ENCODE measurements at regions not wholly inside any gene's neighbourhood (a gene's known extent, or its start where the extent isn't known, plus 50 kb on each side); places are given as distances from the start of the nearest gene placed in this dataset.
"Not testable (repeated sequence)": the region's sequence is repeated elsewhere in the genome, so short reads cannot be mapped to it uniquely, and the experiment has no call there.

DNA sequence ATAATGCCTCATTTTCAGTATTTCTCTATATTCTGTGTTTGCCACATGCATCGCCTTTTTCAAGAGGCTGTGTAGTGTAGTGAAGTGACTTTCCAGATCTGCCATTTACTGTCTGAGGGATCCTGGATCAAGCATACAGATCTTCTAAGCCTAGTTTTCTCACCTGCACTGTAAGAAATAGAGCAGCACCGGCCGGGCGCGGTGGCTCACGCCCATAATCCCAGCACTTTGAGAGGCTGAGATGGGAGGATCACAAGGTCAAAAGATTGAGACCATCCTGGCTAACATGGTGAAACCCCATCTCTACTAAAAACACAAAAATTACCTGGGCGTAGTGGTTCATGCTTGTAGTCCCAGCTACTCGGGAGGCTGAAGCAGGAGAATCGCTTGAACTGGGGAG is 1387.5 kb downstream of the AACS start:
- TF ChIP-seq, protein P1, sequence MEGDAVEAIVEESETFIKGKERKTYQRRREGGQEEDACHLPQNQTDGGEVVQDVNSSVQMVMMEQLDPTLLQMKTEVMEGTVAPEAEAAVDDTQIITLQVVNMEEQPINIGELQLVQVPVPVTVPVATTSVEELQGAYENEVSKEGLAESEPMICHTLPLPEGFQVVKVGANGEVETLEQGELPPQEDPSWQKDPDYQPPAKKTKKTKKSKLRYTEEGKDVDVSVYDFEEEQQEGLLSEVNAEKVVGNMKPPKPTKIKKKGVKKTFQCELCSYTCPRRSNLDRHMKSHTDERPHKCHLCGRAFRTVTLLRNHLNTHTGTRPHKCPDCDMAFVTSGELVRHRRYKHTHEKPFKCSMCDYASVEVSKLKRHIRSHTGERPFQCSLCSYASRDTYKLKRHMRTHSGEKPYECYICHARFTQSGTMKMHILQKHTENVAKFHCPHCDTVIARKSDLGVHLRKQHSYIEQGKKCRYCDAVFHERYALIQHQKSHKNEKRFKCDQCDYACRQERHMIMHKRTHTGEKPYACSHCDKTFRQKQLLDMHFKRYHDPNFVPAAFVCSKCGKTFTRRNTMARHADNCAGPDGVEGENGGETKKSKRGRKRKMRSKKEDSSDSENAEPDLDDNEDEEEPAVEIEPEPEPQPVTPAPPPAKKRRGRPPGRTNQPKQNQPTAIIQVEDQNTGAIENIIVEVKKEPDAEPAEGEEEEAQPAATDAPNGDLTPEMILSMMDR (IDR thresholded peaks at IDR 0.05; ENCODE audit: low read length): not testable (repeated sequence)
- not testable (repeated sequence) for TF ChIP-seq EZH2 (IDR thresholded peaks at IDR 0.05; ENCODE audit: borderline replicate concordance, low read length)
